ENCODE measurements at regions not wholly inside any gene's neighbourhood (a gene's known extent, or its start where the extent isn't known, plus 50 kb on each side); places are given as distances from the start of the nearest gene placed in this dataset.

DNA sequence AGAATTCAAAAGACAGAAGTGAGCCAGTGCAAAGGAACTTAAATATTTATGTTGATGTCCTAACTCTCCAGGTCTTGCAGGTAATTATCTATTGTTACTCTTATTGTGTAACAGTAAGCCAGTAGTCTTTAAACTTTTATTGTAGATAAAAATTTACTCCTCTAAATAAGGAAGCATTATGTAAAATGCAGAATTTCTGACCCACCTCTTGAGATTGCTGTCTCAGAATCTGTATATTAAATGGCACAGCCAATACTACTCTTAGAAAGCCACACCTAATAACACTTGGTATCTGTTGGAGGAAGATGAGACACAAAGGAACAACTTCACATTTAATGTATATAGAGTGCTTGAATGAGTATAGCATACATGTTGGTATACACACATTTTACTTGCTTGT is 613.5 kb upstream of the ZNF804A start:
- TF ChIP-seq, protein P1, sequence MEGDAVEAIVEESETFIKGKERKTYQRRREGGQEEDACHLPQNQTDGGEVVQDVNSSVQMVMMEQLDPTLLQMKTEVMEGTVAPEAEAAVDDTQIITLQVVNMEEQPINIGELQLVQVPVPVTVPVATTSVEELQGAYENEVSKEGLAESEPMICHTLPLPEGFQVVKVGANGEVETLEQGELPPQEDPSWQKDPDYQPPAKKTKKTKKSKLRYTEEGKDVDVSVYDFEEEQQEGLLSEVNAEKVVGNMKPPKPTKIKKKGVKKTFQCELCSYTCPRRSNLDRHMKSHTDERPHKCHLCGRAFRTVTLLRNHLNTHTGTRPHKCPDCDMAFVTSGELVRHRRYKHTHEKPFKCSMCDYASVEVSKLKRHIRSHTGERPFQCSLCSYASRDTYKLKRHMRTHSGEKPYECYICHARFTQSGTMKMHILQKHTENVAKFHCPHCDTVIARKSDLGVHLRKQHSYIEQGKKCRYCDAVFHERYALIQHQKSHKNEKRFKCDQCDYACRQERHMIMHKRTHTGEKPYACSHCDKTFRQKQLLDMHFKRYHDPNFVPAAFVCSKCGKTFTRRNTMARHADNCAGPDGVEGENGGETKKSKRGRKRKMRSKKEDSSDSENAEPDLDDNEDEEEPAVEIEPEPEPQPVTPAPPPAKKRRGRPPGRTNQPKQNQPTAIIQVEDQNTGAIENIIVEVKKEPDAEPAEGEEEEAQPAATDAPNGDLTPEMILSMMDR (IDR thresholded peaks at IDR 0.05): no peak
- no peak for TF ChIP-seq POLR2A (IDR thresholded peaks at IDR 0.05)

Data from Peyer's patch (tissue), 4 donors.